MM.1S (cell line): ENCODE measurements at regions not wholly inside any gene's neighbourhood (a gene's known extent, or its start where the extent isn't known, plus 50 kb on each side); places are given as distances from the start of the nearest gene placed in this dataset.

ENCODE experiments used
- CTCF ChIP-seq: fragments of 300-600 bp; sonication (generic); IDR thresholded peaks from 2 replicates; pipeline ENCODE4 v1.5.1; 2016; ENCODE audit warnings: antibody characterized with exemption, low read length, mixed read lengths
- EZH2 ChIP-seq: fragments of 300-600 bp; sonication (generic); optimal IDR thresholded peaks from 2 replicates; pipeline ENCODE3; 2017; ENCODE audit warnings: low read depth, mild to moderate bottlenecking, antibody characterized with exemption, low read length, mixed read lengths

DNA sequence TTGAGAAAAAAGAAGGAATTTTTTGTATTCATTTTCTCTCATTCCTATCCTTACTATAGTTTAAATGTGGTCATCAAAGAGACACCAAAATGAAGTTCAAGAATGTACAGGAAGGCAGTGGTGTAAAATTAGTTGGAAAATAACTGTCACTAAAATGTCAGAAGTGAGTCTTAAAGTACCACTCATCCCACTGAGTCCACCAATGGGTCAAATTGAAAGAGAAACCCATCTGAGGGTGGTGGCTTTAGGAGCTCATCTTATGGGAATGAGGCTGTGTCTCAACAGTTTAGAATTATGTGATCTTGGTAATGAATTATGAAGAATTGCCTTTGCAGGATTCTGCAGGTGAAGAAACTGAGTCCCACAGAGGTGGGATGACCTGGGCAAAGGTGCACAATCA is 403.5 kb downstream of the FGF9 start:
- TF ChIP-seq CTCF: no peak
- TF ChIP-seq EZH2: no peak
